DLD1 (cell line): ENCODE measurements at regions not wholly inside any gene's neighbourhood (a gene's known extent, or its start where the extent isn't known, plus 50 kb on each side); places are given as distances from the start of the nearest gene placed in this dataset.

Source experiments
- in situ Hi-C: cut with HindIII; loops from 2 replicates; pipeline ENCODE4 v1.10.0; 2017; ENCODE audit warnings: low sequenced_read_pairs

- in situ Hi-C loops = no loop called here
Measured at GRCh38 chr15:87209891-87210689, 1046.4 kb downstream of the NTRK3 start.

GRCh38 chr15:87207990-87208580 lies 1048.5 kb downstream of the NTRK3 start:
- in situ Hi-C loops = no loop called here

- in situ Hi-C loops = no loop called here
Measured at GRCh38 chr15:87207251-87207650, 1049.3 kb downstream of the NTRK3 start.

GRCh38 chr15:87201986-87202385 lies 1054.6 kb downstream of the NTRK3 start:
- in situ Hi-C loops = no loop called here

DNA sequence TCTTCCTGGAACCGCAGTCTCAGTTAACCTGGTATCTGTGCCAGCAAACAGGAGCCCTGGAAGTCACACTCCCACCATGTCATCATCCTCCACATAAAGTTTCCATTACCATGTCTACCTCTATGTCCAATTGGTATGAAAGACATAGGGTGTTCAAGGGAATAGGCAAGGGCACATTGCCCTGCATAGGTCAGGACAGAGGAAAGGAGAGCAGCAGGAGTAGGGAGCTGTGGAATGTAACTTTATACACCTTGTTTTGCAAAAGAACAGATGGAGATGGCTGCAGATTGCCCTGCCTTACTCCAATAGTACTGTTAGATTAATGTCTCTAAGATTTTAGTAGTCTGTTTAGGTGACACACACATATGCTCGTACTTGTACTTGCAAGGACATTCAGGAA lies 1056.4 kb downstream of the NTRK3 start:
- in situ Hi-C loops = no loop called here

- in situ Hi-C loops = no loop called here
Measured at GRCh38 chr15:87197981-87198380, 1058.6 kb downstream of the NTRK3 start.

GRCh38 chr15:87196498-87196897 lies 1060.0 kb downstream of the NTRK3 start:
- in situ Hi-C loops = no loop called here

GRCh38 chr15:87193481-87193880 lies 1063.1 kb downstream of the NTRK3 start:
- in situ Hi-C loops = no loop called here

GRCh38 chr15:87167706-87168105 lies 1088.0 kb downstream of the AGBL1 start:
- in situ Hi-C loops = no loop called here

GRCh38 chr15:87167055-87167454 lies 1087.4 kb downstream of the AGBL1 start:
- in situ Hi-C loops = no loop called here

- in situ Hi-C loops = no loop called here
Measured at GRCh38 chr15:87155771-87156170, 1076.1 kb downstream of the AGBL1 start.

DNA sequence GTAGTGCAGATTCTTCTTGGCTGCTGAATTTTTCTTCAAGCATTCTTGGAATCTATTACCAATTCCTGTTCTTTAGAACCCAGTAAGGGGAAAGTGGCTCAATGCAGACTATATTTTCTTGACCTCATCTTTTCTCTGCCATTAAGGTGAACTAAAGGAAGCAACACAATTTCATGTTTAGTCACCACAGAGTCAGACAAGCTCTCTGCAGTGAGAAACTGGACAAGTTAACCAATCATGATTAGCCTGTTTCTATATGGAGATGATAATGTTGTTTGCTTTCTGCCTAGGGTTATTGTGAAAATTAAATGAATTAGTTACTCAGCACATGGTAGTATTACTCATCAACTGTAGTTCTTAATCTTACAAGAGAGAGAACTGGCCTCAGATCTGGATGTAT lies 1075.1 kb downstream of the AGBL1 start:
- in situ Hi-C loops = no loop called here

GRCh38 chr15:87151202-87151748 lies 1071.6 kb downstream of the AGBL1 start:
- in situ Hi-C loops = no loop called here

DNA sequence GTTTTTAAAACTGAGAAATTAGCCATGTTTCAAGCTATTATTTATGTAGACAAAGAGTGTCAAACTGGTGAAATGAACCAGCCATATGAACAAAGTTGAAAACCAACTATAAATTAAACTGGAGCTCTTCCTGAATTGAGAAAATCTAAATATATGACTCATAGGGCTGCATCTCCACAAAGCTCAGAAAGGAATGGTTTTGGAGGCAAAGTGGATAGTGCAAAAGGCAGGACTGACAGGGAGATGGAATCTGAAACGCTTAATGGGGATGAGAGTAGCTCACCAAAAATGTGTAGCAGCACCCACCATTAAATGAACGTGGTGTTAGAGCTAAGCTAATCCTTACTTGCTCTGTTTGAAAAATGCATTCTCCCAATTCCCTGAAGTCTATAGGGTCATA lies 1066.0 kb downstream of the AGBL1 start:
- in situ Hi-C loops = no loop called here

DNA sequence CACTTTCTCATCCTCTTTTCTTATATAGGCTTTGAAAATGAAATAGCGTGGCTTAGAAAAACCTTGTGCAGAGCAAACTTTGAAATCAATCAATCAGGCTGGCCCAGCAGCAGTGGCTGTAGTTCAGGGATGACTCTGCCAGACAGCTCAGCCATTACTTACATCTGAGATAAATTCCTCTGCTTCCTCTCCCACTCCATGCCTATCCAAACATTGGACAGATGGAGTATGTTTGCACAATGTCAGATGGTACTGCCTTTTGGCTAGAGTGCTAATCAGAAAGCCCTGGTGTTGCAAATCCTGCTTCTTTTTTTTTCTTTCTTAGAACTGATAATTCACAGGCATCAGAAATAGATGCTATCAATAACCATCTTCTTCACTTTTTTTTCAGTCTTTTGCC lies 1065.1 kb downstream of the AGBL1 start:
- in situ Hi-C loops = no loop called here

- in situ Hi-C loops = no loop called here
Measured at GRCh38 chr15:87142096-87142495, 1062.4 kb downstream of the AGBL1 start.

DNA sequence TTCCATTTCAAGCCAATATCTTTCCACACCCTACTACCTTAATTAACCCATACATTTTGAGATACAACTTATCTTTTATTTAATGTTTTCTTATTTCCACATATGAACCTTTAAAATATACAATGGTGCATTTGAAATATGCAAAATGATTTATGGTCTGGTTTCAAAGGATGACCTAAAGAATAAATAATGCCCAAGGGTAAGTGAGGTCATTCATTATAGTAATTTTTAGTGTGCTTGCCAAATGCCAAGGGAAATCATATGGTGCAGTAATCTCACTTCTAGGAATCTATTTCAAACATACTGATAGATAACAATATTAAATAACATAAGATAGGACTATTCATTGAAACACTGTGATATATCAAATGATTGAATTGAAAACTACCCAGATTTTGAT lies 1055.4 kb downstream of the AGBL1 start:
- in situ Hi-C loops = no loop called here

- in situ Hi-C loops = no loop called here
Measured at GRCh38 chr15:87133704-87134103, 1054.0 kb downstream of the AGBL1 start.

- in situ Hi-C loops = no loop called here
Measured at GRCh38 chr15:87131067-87131466, 1051.4 kb downstream of the AGBL1 start.

GRCh38 chr15:87129916-87130315 lies 1050.2 kb downstream of the AGBL1 start:
- in situ Hi-C loops = no loop called here

GRCh38 chr15:87123676-87124382 lies 1044.2 kb downstream of the AGBL1 start:
- in situ Hi-C loops = no loop called here

GRCh38 chr15:87121336-87121735 lies 1041.7 kb downstream of the AGBL1 start:
- in situ Hi-C loops = no loop called here
